ENCODE measurements at regions not wholly inside any gene's neighbourhood (a gene's known extent, or its start where the extent isn't known, plus 50 kb on each side); places are given as distances from the start of the nearest gene placed in this dataset.

GRCh38 chrX:20479896-20480295 is 213.2 kb upstream of the RPS6KA3 start:
- POLR2A ChIA-PET: no interaction called here
- CTCF ChIA-PET: no interaction called here
- Histone ChIP-seq H3K4me1 (ENCODE audit: control insufficient read depth in 1 of 2, insufficient read depth in 2 of 2, low read length in 2 of 2) (no peaks in the 10 kb centered on the region), H3K9me2 (ENCODE audit: insufficient read depth) (no peaks in the 10 kb centered on the region), H3K9me3 (ENCODE audit: control insufficient read depth in 1 of 2, insufficient read depth in 1 of 2, low read depth in 1 of 2, low read length in 2 of 2) (no peaks in the 10 kb centered on the region), H2AFZ (ENCODE audit: low read depth, low read length, poor library complexity, severe bottlenecking) (no peak overlapping the region), H3K36me3 (ENCODE audit: control insufficient read depth in 1 of 2, insufficient read depth in 2 of 2, low read length in 2 of 2) (no peaks in the 10 kb centered on the region), H3K27ac (ENCODE audit: low read depth, low read length) (no peak overlapping the region), H4K20me1 (ENCODE audit: insufficient read depth) (no peaks in the 10 kb centered on the region), H3K4me2 (ENCODE audit: low read length) (no peak overlapping the region), H3K27me3 (ENCODE audit: insufficient read depth, low read length) (no peaks in the 10 kb centered on the region), H3K9ac (ENCODE audit: low read length) (no peak overlapping the region), H3K4me3 (replicated peaks in 1 of 2; ENCODE audit: low read depth in 1 of 2, low read length in 2 of 2) (no peak overlapping the region), H3K79me2 (ENCODE audit: insufficient read depth, low read length) (no peaks in the 10 kb centered on the region)
- DNase-seq (ENCODE audit: low read depth, low spot score) (no peak), ATAC-seq (no peak)
- RAD21 ChIA-PET (ENCODE audit: low non-redundant PET in 1 of 2, low total read pairs in 2 of 2, uncharacterized antibody in 2 of 2, unreplicated experiment in 2 of 2): no interaction called here
- BruUV-seq (replicated peaks): no TSS peak
- TF ChIP-seq ATF3 (IDR thresholded peaks at IDR 0.05): no peak
- TF ChIP-seq EGR1 (IDR thresholded peaks at IDR 0.05; ENCODE audit: low read depth): no peak
- TF ChIP-seq, protein P1, sequence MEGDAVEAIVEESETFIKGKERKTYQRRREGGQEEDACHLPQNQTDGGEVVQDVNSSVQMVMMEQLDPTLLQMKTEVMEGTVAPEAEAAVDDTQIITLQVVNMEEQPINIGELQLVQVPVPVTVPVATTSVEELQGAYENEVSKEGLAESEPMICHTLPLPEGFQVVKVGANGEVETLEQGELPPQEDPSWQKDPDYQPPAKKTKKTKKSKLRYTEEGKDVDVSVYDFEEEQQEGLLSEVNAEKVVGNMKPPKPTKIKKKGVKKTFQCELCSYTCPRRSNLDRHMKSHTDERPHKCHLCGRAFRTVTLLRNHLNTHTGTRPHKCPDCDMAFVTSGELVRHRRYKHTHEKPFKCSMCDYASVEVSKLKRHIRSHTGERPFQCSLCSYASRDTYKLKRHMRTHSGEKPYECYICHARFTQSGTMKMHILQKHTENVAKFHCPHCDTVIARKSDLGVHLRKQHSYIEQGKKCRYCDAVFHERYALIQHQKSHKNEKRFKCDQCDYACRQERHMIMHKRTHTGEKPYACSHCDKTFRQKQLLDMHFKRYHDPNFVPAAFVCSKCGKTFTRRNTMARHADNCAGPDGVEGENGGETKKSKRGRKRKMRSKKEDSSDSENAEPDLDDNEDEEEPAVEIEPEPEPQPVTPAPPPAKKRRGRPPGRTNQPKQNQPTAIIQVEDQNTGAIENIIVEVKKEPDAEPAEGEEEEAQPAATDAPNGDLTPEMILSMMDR (IDR thresholded peaks at IDR 0.05 in 2 of 3, conservative IDR thresholded peaks at IDR 0.05 in 1 of 3; ENCODE audit: borderline replicate concordance in 1 of 3, insufficient read depth in 1 of 3, low read depth in 2 of 3, low read length in 2 of 3): no peak
- TF ChIP-seq POLR2AphosphoS5 (IDR thresholded peaks at IDR 0.05; ENCODE audit: low read depth, low read length): no peak
- no peak for TF ChIP-seq EZH2 (IDR thresholded peaks at IDR 0.05)
- no peak for TF ChIP-seq CEBPB (IDR thresholded peaks at IDR 0.05; ENCODE audit: low read depth)
- no peak for TF ChIP-seq ZFX (IDR thresholded peaks at IDR 0.05)
- no peak for TF ChIP-seq CBX3 (IDR thresholded peaks at IDR 0.05; ENCODE audit: low read depth)
- no peak for TF ChIP-seq RAD21 (IDR thresholded peaks at IDR 0.05; ENCODE audit: low read depth)
- TF ChIP-seq, protein P2, sequence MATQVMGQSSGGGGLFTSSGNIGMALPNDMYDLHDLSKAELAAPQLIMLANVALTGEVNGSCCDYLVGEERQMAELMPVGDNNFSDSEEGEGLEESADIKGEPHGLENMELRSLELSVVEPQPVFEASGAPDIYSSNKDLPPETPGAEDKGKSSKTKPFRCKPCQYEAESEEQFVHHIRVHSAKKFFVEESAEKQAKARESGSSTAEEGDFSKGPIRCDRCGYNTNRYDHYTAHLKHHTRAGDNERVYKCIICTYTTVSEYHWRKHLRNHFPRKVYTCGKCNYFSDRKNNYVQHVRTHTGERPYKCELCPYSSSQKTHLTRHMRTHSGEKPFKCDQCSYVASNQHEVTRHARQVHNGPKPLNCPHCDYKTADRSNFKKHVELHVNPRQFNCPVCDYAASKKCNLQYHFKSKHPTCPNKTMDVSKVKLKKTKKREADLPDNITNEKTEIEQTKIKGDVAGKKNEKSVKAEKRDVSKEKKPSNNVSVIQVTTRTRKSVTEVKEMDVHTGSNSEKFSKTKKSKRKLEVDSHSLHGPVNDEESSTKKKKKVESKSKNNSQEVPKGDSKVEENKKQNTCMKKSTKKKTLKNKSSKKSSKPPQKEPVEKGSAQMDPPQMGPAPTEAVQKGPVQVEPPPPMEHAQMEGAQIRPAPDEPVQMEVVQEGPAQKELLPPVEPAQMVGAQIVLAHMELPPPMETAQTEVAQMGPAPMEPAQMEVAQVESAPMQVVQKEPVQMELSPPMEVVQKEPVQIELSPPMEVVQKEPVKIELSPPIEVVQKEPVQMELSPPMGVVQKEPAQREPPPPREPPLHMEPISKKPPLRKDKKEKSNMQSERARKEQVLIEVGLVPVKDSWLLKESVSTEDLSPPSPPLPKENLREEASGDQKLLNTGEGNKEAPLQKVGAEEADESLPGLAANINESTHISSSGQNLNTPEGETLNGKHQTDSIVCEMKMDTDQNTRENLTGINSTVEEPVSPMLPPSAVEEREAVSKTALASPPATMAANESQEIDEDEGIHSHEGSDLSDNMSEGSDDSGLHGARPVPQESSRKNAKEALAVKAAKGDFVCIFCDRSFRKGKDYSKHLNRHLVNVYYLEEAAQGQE (IDR thresholded peaks at IDR 0.05; ENCODE audit: low read depth): no peak
- TF ChIP-seq YY1 (IDR thresholded peaks at IDR 0.05; ENCODE audit: extremely low read depth, insufficient replicate concordance, low read depth, low read length): no peak
- no peak for TF ChIP-seq POLR2A (IDR thresholded peaks at IDR 0.05; ENCODE audit: borderline replicate concordance, extremely low read depth, insufficient read depth, insufficient read length)
- TF ChIP-seq ZNF274 (IDR thresholded peaks at IDR 0.05; ENCODE audit: low read depth, low read length): no peak
- TF ChIP-seq MAX (IDR thresholded peaks at IDR 0.05): no peak
- TF ChIP-seq TCF7L2 (IDR thresholded peaks at IDR 0.05; ENCODE audit: borderline replicate concordance, extremely low read depth, insufficient read depth, insufficient read length): no peak
- no peak for TF ChIP-seq EZH2phosphoT487 (IDR thresholded peaks at IDR 0.05; ENCODE audit: borderline replicate concordance)
- no peak for TF ChIP-seq JUND (IDR thresholded peaks at IDR 0.05)
- TF ChIP-seq SRF (IDR thresholded peaks at IDR 0.05; ENCODE audit: low read depth): no peak
- intact Hi-C loops (cut with micrococcal nuclease): no loop called here
